DMS53 treated with DMSO at 0.1 percent for 48 hours (cell line): ENCODE measurements at regions not wholly inside any gene's neighbourhood (a gene's known extent, or its start where the extent isn't known, plus 50 kb on each side); places are given as distances from the start of the nearest gene placed in this dataset.
"Not testable (repeated sequence)": the region's sequence is repeated elsewhere in the genome, so short reads cannot be mapped to it uniquely, and the experiment has no call there.

Source experiments
- DNase-seq: peaks from one replicate; lab custom pipeline; 2025; ENCODE audit not compliant: unreplicated experiment; lab: John Stamatoyannopoulos, UW

DNA sequence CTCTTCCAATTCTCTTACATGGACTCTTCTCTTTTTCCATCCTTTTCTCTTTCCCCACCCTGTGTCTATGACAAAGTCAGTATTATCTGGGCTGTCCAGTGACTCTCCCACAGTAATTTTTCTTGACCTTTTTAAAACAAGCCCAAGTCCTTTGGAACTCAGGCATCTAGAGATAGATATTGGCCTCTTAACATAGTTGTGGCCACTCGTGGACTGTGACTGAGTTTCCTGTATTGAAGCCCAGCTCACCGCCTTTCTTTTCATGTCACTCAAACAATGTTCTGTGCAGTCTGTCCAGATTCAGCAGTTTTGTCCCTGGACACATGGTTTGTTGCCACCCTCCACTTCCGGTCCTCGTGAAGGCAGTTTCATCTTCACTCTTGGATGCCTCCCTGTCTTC lies 110.9 kb upstream of the CDC14C start:
- DNase-seq, result no peak

DNA sequence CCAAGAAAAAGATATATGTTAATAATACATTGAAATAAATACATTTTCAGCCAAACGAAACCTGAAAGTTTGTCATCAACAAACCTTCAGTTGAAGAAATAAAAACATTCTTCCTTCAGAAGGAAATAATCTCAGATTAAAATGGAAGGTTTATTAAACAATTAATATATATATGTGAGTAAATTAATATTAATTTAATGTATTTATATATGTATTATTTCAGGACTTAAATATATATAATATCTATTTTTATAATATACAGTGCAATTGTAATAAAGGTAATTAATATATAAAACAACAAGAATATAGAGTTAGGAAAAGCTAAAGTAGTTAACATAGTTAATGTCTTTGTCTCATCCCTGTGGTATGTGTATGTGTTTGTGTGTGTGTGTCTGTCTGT lies 102.2 kb upstream of the CDC14C start:
- no peak for DNase-seq

DNA sequence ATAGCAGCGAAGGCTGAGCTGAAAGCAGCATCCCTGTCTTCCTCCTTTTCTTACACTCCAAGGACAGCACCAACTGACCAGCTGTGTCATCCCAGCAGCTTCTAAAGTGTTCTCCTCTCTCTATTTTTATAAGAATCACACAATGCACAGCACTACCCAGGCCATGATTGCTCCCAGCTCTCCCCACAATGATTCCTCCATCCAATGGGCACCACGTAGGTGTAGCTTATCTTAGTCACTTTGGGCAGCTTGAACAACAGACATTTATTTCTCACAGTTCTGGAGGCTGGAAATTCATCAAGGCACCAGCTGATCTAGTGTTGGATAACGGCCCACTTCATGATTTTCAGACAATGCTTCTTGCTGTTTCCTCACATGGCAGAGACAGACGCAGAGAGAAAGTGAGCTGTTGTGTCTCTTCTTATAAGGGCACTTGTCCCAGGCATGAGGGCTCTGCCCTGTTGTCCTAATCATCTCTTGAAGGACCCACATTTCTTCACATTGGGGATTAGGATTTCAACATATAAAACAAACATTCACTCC lies 92.0 kb upstream of the CDC14C start:
- DNase-seq, result no peak

DNA sequence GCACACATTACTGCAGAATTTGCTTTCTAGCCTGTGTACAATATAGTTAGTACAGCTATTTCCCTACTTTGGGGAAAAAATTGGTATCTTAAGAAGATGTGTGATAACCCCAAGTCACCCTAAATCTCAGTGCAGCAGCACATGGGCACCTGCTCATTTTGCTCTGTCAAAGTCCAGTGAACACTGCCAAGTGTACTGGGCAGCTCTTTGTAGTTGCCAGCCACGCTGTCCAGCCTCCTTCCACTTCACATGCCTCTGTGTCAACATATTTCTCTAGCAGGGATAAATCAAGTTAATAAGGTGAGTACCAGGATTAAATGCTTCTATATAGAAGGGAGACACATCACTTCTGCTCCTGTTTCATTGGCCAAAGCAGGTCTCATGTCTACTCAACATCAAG lies 87.1 kb upstream of the CDC14C start:
- DNase-seq, result peak; percentile 31

DNA sequence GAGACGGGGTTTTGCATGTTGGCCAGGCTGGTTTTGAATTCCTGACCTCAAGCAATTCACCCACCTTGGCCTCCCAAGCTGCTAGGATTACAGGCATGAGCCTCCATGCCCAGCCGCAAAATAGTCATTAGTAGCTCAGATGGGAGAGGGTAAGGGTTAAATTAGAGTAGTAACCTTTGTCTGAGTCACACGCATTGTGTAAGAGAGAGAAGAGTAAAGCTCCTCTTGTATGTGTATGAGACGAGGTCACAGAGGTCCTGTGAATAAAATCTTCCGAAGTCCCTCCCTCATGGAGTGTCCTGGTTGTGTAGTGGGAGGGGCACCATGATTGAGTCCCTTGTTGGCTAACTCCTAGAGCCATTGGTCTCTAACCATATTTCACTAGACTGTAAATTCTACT lies 85.2 kb upstream of the CDC14C start:
- DNase-seq, result no peak

DNA sequence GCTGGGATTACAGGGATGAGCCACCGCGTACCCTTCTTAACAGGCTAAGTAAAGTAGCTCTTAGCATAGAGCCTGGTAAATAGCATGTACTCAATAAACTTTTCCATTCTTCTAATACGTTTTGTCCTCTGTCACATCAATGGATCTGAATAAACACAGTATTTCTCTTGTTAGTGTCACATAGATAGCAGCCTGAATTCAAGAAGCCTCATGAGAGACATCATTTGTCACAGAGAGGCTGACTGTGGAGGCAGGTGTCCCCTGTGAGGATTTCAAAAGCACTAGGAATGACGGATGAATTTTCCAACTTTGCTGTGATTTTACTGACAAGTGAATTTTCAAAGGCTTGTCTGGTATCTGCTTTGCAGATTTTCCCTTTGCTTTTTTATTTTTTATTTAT lies 82.6 kb upstream of the CDC14C start:
- no peak for DNase-seq

DNA sequence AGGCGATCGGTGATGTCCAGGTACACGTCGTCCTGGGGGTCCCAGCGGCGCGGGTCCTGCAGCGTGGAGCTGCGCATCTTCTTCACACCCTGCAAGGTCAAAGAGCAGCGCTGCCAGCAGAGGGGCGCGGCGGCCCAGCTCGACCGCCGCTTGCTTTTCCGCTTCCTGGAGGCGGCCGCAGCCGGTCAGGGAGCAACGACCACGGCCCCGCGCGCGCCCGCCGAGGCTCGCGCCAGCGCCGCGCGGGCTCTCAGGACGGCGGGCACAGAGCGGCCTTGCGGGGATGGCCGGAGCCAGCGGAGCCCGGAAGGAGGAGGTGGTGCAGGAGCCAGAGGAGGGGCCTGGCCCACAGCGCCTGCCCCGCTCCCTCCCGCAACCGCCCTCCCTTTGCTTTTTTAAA lies 76.4 kb upstream of the CDC14C start:
- DNase-seq, result no peak

DNA sequence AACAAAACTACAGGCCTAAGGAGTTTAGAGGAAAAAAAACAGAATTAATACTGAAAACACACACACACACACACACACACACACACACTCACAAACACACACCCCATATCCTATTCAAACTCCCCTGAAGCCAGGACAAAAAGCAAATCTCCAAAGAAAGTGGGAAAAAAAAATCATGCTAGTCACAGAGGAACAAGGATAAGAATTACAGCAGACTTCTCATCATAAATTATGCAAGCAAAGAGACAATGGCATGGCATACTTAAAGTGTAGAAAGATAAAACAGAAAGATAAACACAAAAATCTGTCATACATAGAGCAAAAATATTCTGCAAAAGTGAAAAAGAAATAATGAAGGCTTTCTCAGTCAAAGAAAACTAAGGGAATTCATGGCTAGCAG lies 63.9 kb upstream of the CDC14C start:
- DNase-seq, result not testable (repeated sequence)

DNA sequence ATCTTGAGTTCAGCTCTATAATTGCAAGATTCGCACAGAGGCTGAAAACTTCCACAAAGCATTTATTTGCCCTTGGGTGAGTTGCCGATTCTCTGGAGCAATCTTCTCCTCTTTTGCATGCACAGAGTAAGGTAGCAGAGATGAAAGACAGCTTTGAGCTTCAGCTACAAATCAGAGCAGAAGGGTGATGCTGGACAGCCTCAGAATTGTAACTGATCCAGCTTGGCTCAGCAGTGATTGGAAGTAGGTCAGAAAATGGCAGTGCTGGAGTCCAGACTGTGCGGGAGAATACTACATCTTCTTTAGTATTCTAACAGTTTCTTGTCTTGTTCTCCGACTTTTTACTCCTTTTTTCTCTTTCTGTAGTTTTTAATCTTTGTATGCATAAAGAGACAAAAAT lies 55.4 kb upstream of the CDC14C start:
- no peak for DNase-seq

DNA sequence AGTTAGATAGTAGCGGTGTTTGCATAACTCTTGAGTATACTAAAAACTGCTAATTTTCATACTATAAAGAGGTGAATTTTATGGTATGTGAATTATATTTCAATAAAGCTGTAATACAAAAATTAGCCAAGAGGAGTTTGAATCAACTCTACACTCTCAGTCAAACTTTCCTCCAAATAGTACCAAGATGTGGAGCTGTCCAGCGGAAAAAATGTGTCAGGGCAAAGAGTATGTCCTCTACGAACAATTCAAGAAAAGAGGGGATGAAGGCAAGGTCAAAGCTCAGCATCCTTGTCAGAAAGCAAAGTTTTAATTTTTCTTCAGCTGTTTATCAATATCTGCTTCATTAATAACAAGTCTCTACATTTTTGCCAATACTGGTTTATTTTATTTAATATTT lies 51.8 kb upstream of the CDC14C start:
- DNase-seq, result no peak
